HEK293T (cell line): ENCODE measurements at regions not wholly inside any gene's neighbourhood (a gene's known extent, or its start where the extent isn't known, plus 50 kb on each side); places are given as distances from the start of the nearest gene placed in this dataset.

ENCODE experiments used
- ARNT ChIP-seq: fragments of 450-650 bp; IDR thresholded peaks from 2 replicates; pipeline ENCODE4 v1.6.1; 2017; ENCODE audit warnings: mild to moderate bottlenecking
- ELF4 ChIP-seq: fragments of 450-650 bp; IDR thresholded peaks from 2 replicates; pipeline ENCODE4 v1.6.1; 2017; ENCODE audit warnings: antibody characterized with exemption
- FOXM1 ChIP-seq: fragments of 450-650 bp; IDR thresholded peaks from 2 replicates; pipeline ENCODE4 v1.6.1; 2017; ENCODE audit warnings: mild to moderate bottlenecking, borderline replicate concordance
- HDGF ChIP-seq: fragments of 450-650 bp; IDR thresholded peaks from 2 replicates; pipeline ENCODE4 v1.6.1; 2017; ENCODE audit warnings: antibody characterized with exemption, borderline replicate concordance
- NFRKB ChIP-seq: fragments of 450-650 bp; IDR thresholded peaks from 2 replicates; pipeline ENCODE4 v1.6.1; 2016; ENCODE audit warnings: mild to moderate bottlenecking, moderate library complexity
- SP1 ChIP-seq: fragments of 450-650 bp; IDR thresholded peaks from 2 replicates; pipeline ENCODE4 v1.6.1; 2017
- SUZ12 ChIP-seq: fragments of 450-650 bp; IDR thresholded peaks from 2 replicates; pipeline ENCODE4 v1.6.1; 2016; ENCODE audit warnings: mild to moderate bottlenecking
- ZNF384 ChIP-seq: fragments of 450-650 bp; IDR thresholded peaks from 2 replicates; pipeline ENCODE4 v1.6.1; 2016

- TF ChIP-seq SUZ12 = no peak
- TF ChIP-seq ZNF384 = no peak
- TF ChIP-seq ARNT = no peak
- no peak for TF ChIP-seq HDGF
- no peak for TF ChIP-seq NFRKB
- no peak for TF ChIP-seq ELF4
- no peak for TF ChIP-seq FOXM1
- TF ChIP-seq SP1 = no peak
These were observed 369.0 kb downstream of the ATP23 start for GRCh38 chr12:58310368-58310767.
